CD4-positive, alpha-beta T cell treated with Interleukin-4 for 1 hour (primary cell): ENCODE measurements at regions not wholly inside any gene's neighbourhood (a gene's known extent, or its start where the extent isn't known, plus 50 kb on each side); places are given as distances from the start of the nearest gene placed in this dataset.
"Not testable (repeated sequence)": the region's sequence is repeated elsewhere in the genome, so short reads cannot be mapped to it uniquely, and the experiment has no call there.

Source experiments
- DNase-seq, 2 donors: peaks; one replicate each; pipeline ENCODE4 v3.0.0-alpha.2; 2020 to 2022

DNA sequence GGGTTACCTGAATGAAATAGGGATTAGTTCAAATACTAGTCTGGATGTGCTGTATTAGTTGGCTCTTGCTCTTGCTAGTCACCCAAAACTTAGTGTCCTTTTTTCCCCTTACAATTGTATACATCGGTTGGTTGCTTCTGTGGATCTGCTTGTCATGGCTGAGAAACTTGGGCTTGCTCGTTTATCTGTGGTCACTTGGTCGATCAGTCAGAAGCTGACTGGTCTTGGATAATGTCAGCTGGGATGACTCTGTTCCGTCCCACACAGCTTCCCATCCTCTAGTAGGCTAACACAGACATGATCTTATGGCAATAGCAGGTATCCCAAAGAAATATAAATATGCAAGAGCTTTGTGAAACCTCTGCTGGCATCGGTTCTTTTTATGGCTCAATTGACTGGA is 807.4 kb downstream of the MAT2B start:
- no peak for DNase-seq

- no peak for DNase-seq
Measured at GRCh38 chr5:164317676-164318075, 812.3 kb downstream of the MAT2B start.

DNA sequence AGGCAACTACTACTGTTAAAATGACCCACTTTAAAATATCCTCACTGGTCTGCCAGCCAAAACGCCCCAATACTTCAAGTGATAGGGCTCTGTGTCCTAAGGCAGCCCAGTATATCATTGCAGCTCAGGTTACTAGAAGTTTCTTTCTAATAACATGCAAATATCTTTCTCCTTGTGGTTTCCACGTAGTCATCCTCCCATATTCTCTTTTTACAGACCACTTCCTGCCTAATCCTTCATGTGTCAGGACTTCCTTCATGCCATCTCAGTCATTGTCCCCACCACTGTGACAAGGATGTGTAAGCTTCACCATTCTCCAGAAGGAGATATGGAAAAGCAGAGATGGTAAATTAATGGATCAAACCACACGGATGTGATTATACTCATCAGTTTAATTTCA is 813.7 kb downstream of the MAT2B start:
- no peak for DNase-seq

GRCh38 chr5:164324239-164324638 is 818.8 kb downstream of the MAT2B start:
- no peak for DNase-seq

DNA sequence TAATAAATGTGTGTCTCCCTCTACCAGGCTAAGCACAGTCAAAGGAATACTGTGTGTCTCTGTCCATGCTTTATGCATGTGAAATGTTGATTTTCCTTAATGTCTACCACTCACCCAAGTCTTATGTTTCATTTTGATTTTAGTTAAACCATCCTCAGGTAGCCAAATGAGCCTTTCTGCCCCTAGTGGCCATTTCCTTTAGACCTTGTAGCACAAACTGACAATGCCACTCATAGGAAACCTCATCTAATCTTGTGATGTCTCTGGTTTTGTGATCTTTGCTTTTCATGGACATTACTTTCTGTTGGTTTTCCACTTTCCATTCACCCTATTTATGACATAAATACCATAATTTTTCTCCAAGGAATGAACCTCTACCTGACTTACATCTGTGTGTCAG is 820.8 kb downstream of the MAT2B start:
- no peak for DNase-seq

DNA sequence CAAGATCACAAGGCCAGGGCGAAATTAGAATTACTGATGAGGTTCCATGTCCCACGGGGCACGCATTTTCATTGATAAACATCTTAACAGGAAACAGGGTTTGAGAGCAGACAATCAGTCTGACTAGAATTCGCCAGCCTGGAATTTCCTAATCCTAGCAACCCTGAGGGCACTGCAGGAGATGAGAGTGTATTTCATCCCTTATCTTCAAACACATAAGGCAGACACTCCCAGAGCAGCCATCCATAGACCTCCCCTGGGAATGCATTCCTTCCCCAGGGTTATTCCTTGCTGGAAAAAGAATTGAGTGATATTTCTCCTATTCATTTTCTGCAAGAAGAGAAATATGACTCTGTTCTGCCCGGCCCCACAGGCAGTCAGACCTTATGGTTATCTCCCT is 821.7 kb downstream of the MAT2B start:
- not testable (repeated sequence) for DNase-seq

DNA sequence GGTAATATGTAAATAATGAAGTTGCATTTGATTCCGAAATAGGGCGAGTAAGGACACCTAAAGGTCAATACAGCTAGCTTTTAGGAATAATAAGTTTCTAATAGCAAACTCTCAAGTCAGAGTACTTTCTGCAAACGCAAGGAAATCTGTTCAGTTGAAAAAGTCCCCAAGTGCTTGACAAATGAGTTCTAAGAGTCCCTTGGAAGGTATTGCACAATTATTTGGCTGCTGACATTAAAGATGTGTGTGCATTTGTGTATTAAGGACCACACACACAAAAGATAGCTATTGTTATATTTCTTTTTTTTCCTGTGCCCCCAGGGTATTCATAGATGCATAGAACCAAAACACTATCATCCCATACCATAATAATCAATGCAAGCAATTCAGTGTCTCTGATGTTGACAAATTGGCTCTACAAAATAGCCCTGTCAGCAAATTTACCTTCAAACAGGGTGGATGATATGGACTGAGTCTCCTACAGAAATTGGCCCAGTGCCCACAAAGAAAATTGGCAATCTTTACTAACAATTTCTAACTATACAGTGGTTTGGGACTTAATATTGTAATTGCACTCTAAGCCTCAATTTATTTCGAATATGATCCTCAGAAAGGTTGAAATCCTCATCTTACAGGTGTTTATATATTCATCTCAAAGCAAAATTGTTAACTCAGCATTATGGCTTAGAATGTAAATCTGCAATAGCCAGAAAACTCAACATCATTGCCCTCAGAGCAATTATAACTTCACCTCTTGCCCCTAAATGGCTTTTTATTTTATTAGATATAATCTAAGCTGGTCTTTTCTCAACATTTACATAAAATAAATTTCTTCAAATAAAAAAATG is 827.2 kb downstream of the MAT2B start:
- DNase-seq: no peak

GRCh38 chr5:164335837-164336236 is 830.4 kb downstream of the MAT2B start:
- DNase-seq: no peak

GRCh38 chr5:164336276-164336675 is 830.9 kb downstream of the MAT2B start:
- DNase-seq: no peak

DNA sequence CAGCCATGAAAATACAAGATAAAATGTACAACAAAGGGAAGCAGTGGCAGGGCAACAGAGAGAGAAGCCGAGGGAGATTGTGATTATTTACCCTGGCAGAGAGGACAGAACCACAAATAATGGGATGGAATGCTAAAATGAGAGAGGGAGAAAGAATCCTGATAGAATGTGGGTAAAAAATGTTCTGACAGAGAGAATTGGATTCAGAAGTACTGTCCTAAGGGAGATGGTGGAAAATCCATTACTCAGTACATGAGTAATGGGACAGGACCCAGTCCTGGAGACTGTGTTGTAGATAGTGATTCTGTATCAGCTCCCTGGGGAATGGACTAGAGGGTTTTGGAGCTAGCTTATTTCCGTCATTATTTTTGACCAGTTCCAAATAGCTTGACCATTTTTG is 831.5 kb downstream of the MAT2B start:
- DNase-seq: no peak

DNA sequence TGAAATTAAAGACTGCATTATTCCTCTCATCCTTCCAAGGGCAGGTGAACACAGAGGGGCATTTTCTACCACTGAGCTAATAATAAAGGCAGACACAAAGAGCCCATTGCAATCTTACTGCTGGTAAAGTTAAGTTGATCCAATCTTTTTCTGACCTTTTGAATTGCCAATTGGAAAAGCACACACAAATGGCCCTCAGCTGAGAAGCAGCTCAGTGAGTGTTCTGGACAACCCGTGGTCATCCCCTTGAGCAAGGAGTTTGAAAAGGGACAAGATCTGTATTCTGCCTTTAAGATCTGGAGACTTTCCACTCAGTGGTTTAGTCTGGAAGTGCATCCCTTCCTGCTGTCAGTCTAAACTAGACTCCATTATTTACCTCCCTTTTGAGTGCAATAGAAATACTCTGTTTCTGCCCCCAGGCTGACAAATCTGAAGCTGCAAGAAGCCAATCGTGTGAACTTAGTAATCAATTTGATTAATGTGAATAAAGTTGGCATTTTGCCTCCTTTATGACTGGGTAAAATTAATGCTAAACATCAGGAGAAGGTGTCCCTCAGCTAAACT is 835.7 kb downstream of the MAT2B start:
- DNase-seq: no peak

- DNase-seq: no peak
Measured at GRCh38 chr5:164345173-164345849, 839.9 kb downstream of the MAT2B start.

- no peak for DNase-seq
Measured at GRCh38 chr5:164345853-164346252, 840.4 kb downstream of the MAT2B start.

- DNase-seq: no peak
Measured at GRCh38 chr5:164346785-164347630, 841.6 kb downstream of the MAT2B start.

DNA sequence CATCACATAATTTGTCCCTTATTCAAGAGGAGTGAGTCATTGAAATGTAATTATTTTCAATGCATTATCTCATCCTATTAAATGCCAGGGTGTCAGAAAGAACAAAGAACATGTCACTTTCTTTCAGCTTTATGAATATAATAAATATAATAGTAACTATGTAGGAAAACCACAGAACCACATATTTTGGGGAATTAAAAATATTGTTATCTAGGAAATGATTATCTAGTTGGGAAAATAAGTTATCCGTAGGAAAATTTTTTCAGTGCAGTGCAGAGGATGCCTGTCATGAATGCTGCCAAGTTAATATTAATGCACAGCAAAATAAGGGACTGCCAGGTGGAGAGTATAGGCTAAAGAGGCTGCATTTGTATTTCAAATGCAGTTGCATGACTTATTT is 844.8 kb downstream of the MAT2B start:
- DNase-seq: no peak

DNA sequence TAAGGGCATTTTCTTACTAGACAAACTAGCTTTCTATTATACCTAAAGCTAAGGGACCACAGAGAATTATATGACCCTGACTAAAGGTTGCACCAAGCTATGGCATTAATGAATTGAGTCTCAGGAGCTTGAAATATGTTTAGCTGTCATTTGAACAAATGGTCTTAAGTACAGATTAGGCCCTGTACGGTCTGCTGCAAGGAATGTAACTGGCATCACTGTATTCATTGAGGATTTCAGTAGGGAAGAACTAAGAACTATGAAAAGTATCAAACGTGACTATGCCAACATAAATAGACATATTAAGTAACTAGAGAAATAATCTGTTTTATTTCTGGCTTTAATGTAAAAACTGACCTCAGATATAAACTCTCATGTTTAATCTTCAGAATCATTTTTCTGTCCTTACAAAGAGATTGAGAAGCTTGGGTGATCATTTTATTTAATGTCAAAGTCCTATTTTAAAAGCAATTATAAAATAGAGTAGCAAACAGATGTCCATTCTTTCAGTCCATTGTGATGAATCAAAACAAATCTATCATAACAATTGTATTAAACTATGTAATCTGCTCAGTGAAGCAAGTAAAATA is 845.9 kb downstream of the MAT2B start:
- no peak for DNase-seq

DNA sequence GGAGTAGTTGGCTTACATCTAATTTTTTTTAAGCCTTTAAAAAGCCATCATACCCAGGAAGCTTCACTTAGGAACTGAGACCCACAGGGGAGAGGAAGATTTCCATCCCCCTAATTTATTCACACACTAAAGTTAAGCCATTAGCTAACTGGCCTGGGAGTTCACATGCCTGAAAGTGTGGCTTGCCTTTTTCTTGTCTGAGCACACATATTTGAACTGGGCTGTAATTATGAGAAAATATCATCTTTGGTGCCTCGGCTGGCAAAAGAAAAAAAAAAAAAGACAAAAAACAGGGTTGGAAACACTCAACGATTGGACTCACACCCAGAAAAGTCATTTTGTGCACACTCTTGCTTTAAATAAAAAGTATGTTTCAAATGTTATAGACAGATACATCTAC is 847.3 kb downstream of the MAT2B start:
- no peak for DNase-seq

GRCh38 chr5:164353155-164353554 is 847.7 kb downstream of the MAT2B start:
- no peak for DNase-seq

DNA sequence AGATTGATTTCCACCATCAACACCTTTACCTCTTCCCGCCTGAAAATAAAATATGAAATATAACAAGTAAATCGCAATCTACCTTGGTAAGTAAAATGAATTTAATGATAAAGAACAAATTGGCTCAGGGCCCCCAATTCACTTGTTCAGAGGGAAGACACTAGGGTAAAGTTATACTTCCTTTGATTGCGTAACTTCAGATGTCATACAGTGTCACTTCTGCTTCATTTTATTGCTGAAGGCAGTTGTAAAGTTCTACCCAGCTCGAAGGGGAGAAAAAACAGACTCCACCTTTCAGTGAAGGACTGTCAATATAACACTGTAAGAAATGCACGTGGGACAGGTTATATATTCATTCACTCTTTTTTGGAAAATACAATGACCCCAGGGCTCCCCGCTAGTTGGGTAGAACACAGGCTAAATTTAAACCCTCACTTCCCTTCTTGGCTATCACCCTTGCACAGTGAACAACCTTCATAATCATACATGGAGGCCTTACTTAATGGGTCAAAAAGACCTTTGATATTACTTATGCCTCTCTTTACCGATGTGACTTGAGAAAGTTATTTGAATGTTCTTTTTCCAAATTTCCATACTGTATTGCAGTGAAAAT is 848.8 kb downstream of the MAT2B start:
- no peak for DNase-seq

DNA sequence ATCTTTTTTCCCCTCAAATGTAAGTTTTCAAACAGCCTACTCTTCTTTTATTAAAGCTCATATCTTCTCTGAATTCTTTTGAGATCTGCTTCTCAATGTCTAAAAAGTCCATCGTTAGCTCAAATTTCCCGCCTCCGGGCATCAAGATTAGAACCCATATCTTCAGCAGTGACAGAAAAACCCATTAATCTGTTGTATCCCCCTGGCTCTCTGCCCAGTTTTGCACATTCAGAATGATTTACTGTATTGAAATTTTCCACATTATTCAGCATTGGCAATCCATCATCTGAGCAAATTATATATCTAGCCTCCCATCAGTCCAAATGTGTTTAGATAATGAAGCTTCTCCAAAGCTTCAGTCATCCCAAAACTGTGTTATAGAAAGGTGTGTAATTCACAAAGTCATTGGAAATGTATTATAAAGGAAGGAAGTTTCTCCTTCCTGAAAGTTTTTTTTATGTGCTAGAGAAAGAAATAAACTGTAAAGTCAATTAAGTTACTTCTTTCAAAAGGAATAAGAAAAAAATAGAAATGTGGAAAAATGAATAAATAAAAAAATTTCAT is 849.9 kb downstream of the MAT2B start:
- no peak for DNase-seq

DNA sequence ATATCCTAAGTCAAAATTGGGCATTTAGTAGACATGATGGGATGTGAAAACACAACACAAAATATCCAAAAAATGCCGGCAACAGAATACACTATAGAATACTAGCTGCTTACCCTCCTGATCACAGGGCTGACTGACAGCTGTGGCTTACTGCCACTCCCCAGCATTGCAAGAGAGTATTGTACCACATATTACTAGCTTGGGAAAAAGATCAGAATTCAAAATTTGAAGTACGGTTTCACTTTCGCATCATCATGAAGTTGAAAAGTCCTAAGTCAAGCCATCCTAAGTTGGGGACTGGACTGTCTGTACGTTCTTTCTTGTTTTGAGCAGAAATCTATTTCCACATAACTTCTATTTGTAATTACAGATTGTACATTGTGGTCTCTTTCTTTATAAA is 851.4 kb downstream of the MAT2B start:
- DNase-seq: no peak
